ENCODE measurements at regions not wholly inside any gene's neighbourhood (a gene's known extent, or its start where the extent isn't known, plus 50 kb on each side); places are given as distances from the start of the nearest gene placed in this dataset.

GRCh38 chr20:40532103-40532502, 156.9 kb downstream of the MAFB start:
- no peak for TF ChIP-seq EZH2 (IDR thresholded peaks at IDR 0.05; ENCODE audit: insufficient read depth, poor library complexity, severe bottlenecking)
- no peak for TF ChIP-seq EZH2phosphoT487 (IDR thresholded peaks at IDR 0.05; ENCODE audit: insufficient read depth, low read depth)
